AG09309 (cell line): ENCODE measurements at regions not wholly inside any gene's neighbourhood (a gene's known extent, or its start where the extent isn't known, plus 50 kb on each side); places are given as distances from the start of the nearest gene placed in this dataset.

ENCODE experiments used
- DNase-seq: peaks from one replicate; pipeline ENCODE4 v3.0.0-alpha.2; 2010; ENCODE audit warnings: low read depth
- H3K4me3 ChIP-seq: 2 replicates; pipeline ENCODE4 v1.5.1; 2011; ENCODE audit warnings: mild to moderate bottlenecking, low read depth, low read length, moderate library complexity; ENCODE audit not compliant: control insufficient read depth
- CTCF ChIP-seq: IDR thresholded peaks from 2 replicates; pipeline ENCODE4 v1.5.1; 2011; ENCODE audit warnings: mild to moderate bottlenecking, low read depth, low read length, inconsistent platforms; ENCODE audit not compliant: insufficient read depth, control insufficient read depth; ENCODE audit errors: missing control alignments

GRCh38 chr4:134687646-134688628 lies 486.3 kb upstream of the PABPC4L start:
- no peak for TF ChIP-seq CTCF
- H3K4me3 ChIP-seq: no peak overlapping the region
- DNase-seq: no peak

- no peak for DNase-seq
- no peak for TF ChIP-seq CTCF
These were observed 475.7 kb upstream of the PABPC4L start for GRCh38 chr4:134677209-134677814.

GRCh38 chr4:134668237-134668636 lies 466.6 kb upstream of the PABPC4L start:
- TF ChIP-seq CTCF: no peak
- no peak overlapping the region for H3K4me3 ChIP-seq
- no peak for DNase-seq

More at GRCh38 chr4:134677209-134677814, 475.7 kb upstream of the PABPC4L start:
- H3K4me3 ChIP-seq: no peak overlapping the region

GRCh38 chr4:134666640-134667039 lies 465.1 kb upstream of the PABPC4L start:
- TF ChIP-seq CTCF: no peak
- DNase-seq: no peak
- H3K4me3 ChIP-seq: no peak overlapping the region

- H3K4me3 ChIP-seq: no peak overlapping the region
- DNase-seq: no peak
- TF ChIP-seq CTCF: no peak
These were observed 463.8 kb upstream of the PABPC4L start for GRCh38 chr4:134665429-134665828.

- no peak overlapping the region for H3K4me3 ChIP-seq
- TF ChIP-seq CTCF: no peak
- no peak for DNase-seq
These were observed 462.2 kb upstream of the PABPC4L start for GRCh38 chr4:134663742-134664141.
